ENCODE measurements at regions not wholly inside any gene's neighbourhood (a gene's known extent, or its start where the extent isn't known, plus 50 kb on each side); places are given as distances from the start of the nearest gene placed in this dataset.

- Histone ChIP-seq H3K4me1 (replicated peaks in 1 of 4; ENCODE audit: control insufficient read depth in 3 of 4, insufficient read depth in 4 of 4, low read length in 3 of 4) (peaks cover 0 to 4% (median 2%) of the 10 kb centered on the region in 4 experiments; a peak in 3 of 7 replicates), H2BK120ac (replicated peaks; ENCODE audit: low read depth, low read length) (no peak overlapping the region), H3K23ac (ENCODE audit: insufficient read length) (no peak overlapping the region), H3K56ac (replicated peaks; ENCODE audit: insufficient read length, low read depth, low read length) (no peak overlapping the region), H4K91ac (replicated peaks; ENCODE audit: insufficient read length, low read length) (no peak overlapping the region), H3K9me3 (ENCODE audit: insufficient read depth in 2 of 2, low read depth in 1 of 2, low read length in 1 of 2) (peaks cover 12 to 14% of the 10 kb centered on the region in 2 experiments), H3K4me3 (ENCODE audit: extremely low read depth in 1 of 4, insufficient read depth in 2 of 4, low read depth in 3 of 4, low read length in 4 of 4) (no peak overlapping the region), H4K8ac (ENCODE audit: extremely low read depth, insufficient read depth, low read length) (no peak overlapping the region), H3K4me2 (ENCODE audit: insufficient read depth in 1 of 2, low read depth in 2 of 2, low read length in 2 of 2) (no peak overlapping the region), H2AK5ac (ENCODE audit: low read depth, low read length) (no peak overlapping the region), H2AFZ (ENCODE audit: low read length) (no peak overlapping the region), H2BK12ac (ENCODE audit: low read depth, low read length) (no peak overlapping the region), H2BK20ac (ENCODE audit: low read length) (no peak overlapping the region), H3K18ac (ENCODE audit: extremely low read depth, low read length) (no peak overlapping the region), H3K14ac (ENCODE audit: insufficient read length) (no peak overlapping the region), H3K27me3 (replicated peaks in 1 of 4; ENCODE audit: control insufficient read depth in 3 of 4, extremely low read depth in 1 of 4, insufficient read depth in 3 of 4, low read length in 3 of 4) (no peaks in the 10 kb centered on the region), H3K23me2 (ENCODE audit: low read depth, low read length) (no peaks in the 10 kb centered on the region), H4K5ac (ENCODE audit: insufficient read length, low read depth, low read length) (no peak overlapping the region), H4K20me1 (replicated peaks in 1 of 2; ENCODE audit: control insufficient read depth in 1 of 2, insufficient read depth in 2 of 2, low read length in 2 of 2) (no peaks in the 10 kb centered on the region), H2BK5ac (ENCODE audit: low read depth, low read length) (no peak overlapping the region), H2BK15ac (ENCODE audit: low read length) (no peak overlapping the region), H3K36me3 (ENCODE audit: control insufficient read depth in 2 of 4, insufficient read depth in 4 of 4, low read length in 3 of 4) (no peaks in the 10 kb centered on the region), H3K9ac (replicated peaks in 1 of 4; ENCODE audit: extremely low read depth in 1 of 4, low read depth in 3 of 4, low read length in 3 of 4) (no peak overlapping the region), H3K79me1 (ENCODE audit: low read depth, low read length) (no peaks in the 10 kb centered on the region), H3K27ac (ENCODE audit: low read depth, low read length) (no peak overlapping the region), H3K4ac (replicated peaks; ENCODE audit: insufficient read length, low read depth, low read length) (no peak overlapping the region), H3K79me2 (ENCODE audit: control insufficient read depth in 1 of 2, insufficient read depth in 2 of 2, low read length in 2 of 2) (no peaks in the 10 kb centered on the region)
- TF ChIP-seq CHD2 (IDR thresholded peaks at IDR 0.05; ENCODE audit: low read length) (no peak), RXRA (IDR thresholded peaks at IDR 0.05; ENCODE audit: insufficient read depth, low read depth, low read length) (no peak), HDAC2 (IDR thresholded peaks at IDR 0.05; ENCODE audit: borderline replicate concordance in 1 of 2, low read depth in 2 of 2, low read length in 2 of 2) (no peak), CHD1 (IDR thresholded peaks at IDR 0.05; ENCODE audit: low read depth, low read length) (no peak), CEBPB (IDR thresholded peaks at IDR 0.05; ENCODE audit: low read depth, low read length) (no peak), SP4 (IDR thresholded peaks at IDR 0.05; ENCODE audit: low read length) (no peak), CTBP2 (IDR thresholded peaks at IDR 0.05; ENCODE audit: borderline replicate concordance, insufficient read depth, insufficient read length, low read length) (no peak), SUZ12 (IDR thresholded peaks at IDR 0.05; ENCODE audit: low read length) (no peak), TAF7 (optimal IDR thresholded peaks at IDR 0.05; ENCODE audit: borderline replicate concordance, low read depth, low read length) (no peak), RFX5 (IDR thresholded peaks at IDR 0.05; ENCODE audit: borderline replicate concordance, low read depth, low read length) (no peak), RBBP5 (IDR thresholded peaks at IDR 0.05; ENCODE audit: borderline replicate concordance, low read depth, low read length) (no peak), NRF1 (IDR thresholded peaks at IDR 0.05; ENCODE audit: low read depth, low read length) (no peak), GABPA (IDR thresholded peaks at IDR 0.05; ENCODE audit: borderline replicate concordance, insufficient read depth, low read length) (no peak)
- TF ChIP-seq, protein P1, sequence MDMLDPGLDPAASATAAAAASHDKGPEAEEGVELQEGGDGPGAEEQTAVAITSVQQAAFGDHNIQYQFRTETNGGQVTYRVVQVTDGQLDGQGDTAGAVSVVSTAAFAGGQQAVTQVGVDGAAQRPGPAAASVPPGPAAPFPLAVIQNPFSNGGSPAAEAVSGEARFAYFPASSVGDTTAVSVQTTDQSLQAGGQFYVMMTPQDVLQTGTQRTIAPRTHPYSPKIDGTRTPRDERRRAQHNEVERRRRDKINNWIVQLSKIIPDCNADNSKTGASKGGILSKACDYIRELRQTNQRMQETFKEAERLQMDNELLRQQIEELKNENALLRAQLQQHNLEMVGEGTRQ (IDR thresholded peaks at IDR 0.05; ENCODE audit: low read length): no peak
- DNase-seq (ENCODE audit: low read depth in 1 of 2, low spot score in 2 of 2) (no peak), FAIRE-seq (no peak)
- 94% methylated on average over 3 of the region's 3 CpGs; no CpG with 5 or more reads in 1 of the 2 experiments for WGBS, 2 experiments (ENCODE audit: extremely low coverage in 1 of 2, insufficient coverage in 1 of 2, insufficient read length in 1 of 2, insufficient replicate concordance in 2 of 2, low coverage in 1 of 2, low lambda C conversion rate in 2 of 2, missing lambda C conversion rate in 1 of 2)
- CTCF ChIA-PET (ENCODE audit: partially characterized antibody): interaction anchor here (0.6 to 1.0 kb wide), 2 partner anchors 27 to 64 kb away, joined by 3 to 4 read pairs; no protein-coding TSS in a partner anchor
- POLR2A ChIA-PET (ENCODE audit: partially characterized antibody): no interaction called here
Observed at GRCh38 chr2:237000481-237000880, 85.2 kb upstream of the COPS8 start.

Measured in H1 (cell line).